ENCODE measurements at regions not wholly inside any gene's neighbourhood (a gene's known extent, or its start where the extent isn't known, plus 50 kb on each side); places are given as distances from the start of the nearest gene placed in this dataset.

DNA sequence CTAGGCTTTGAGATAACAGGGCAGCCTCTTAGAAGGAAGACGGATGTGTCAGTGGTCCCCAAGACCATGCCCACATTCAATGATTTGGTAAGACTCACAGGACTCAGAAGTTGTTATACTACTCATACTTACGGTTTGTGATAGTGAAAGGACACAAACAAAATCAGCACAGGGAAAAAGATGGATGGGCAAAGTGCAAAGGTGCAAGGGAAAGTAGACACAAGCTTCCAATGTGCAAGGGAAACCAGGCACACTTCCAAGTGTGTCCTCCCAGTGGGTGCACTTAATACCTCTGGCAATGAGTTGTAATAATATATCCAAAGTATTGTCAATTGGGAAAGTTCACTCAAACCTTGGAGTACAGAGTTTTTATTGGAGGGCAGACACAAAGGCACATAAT lies 53.8 kb upstream of the VCX start:
- no peak for FAIRE-seq

DNA sequence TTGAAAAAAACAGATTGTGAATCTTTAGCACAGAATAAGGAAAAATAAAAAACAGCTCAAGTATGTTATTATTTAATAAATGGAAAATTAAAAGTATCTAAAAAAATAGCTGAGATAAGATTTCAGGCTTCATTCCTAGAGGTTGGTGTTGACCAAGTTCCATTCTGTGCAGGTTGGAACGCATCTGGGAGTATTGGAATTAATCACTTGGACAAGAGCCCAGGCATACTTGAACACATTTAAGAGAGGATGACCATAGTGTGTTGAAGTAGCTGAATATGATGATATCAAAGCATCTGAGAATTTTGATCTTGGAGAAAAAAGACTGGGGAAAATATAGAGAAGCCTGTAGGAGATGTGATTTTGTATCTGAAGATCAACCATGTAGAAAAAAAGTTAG lies 54.6 kb upstream of the VCX start:
- FAIRE-seq: no peak

DNA sequence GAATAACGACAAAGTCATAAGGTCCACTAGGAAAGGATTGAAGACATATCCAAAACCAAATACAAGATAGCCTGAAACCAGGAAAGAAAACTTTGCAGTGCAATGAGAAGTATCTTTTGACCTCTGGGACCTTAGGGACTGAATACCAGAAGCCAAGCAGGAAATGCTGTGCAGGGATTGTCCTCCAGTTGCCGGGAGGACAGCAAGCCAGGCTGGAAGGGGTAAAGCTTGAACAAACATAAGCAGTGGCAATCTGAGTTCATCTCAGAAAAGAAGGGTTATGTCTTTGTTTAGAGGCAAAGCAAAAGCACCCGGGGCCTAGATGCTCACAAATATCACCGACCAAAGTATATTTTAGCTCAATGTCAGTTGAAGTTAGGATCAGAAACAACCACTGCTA lies 55.3 kb upstream of the VCX start:
- FAIRE-seq: no peak

DNA sequence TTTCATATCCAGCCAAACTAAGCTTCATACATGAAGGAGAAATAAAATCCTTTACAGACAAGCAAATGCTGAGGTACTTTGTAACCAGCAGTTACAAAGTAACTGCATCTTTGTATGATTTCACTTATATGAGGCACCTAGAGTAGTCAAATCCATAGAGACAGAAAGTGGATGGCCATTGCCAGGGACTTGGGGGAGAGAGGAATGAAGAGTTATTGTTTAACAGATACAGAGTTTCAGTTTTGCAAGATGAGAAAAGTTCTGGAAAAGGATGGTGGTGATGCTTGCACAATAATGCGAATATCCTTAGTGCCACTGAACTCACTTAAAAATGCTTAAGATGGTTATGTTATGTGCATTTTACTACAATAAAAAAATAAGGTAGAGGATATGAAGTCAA lies 58.4 kb upstream of the VCX start:
- no peak for FAIRE-seq

DNA sequence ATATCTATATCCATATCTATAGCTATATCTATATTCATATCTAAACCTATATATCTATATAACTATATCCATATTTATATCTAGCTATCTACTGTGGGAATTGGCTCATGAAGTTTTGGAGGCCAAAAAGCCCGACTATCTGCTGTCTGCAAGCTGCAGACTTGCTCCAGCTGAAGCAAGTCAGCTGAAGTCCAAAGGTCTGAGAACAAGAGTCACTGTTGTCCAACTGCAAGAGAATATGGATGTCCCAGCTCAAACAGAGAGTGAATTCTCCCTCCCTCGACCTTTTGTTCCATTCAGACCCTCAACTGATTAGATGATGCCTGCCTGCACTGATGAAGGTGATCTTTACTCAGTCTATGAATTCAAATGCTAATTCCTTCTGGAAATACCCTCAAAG lies 63.3 kb upstream of the VCX start:
- FAIRE-seq: no peak

DNA sequence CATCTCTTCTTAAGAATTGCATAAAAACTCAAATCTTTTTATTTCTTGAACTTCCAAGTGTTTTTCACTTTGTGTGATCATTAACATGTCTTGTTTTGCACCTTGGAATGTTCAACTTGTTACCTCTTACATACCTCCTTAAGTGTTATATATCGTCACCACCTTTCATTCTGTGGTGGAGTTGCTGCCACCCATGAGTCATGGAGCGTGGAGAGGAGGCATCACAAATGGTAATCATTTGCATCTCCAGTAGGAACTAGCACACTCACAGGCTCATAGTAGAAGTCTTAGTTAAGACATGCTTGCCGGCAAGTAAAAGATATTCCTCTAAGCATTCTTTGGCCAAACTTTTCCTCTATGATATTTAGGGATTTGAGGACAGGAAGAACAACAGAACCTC lies 67.0 kb upstream of the VCX start:
- no peak for FAIRE-seq

DNA sequence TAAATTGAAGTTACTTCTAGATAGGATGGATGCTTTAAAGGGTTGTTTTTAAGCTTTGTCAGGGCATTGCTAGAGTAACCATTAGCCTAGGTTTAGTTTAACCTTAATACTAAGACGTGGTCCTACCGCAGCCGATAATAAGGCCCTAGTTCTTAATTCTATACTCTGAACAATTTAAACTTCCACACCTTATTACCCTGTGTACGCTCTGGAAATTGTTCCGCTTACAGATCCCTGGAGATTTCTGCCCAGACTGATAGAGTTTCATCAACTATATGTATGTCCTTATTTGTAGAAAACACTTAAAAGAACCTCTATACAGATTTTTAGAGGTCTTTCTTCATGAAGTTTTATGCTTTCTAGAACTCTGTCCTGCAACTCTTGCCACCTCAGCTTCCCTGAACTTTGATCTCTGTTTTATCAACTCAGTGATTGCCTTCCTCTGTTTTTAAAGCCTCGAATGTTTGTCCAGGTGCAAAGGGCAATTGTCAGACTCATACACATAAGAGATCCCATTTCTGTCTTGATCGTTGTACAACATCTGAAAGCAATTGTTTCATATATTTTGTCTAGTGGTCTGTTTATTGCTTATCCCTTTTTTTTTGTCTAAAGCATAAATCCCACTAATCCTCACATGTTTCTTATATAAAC lies 71.1 kb upstream of the VCX start:
- no peak for FAIRE-seq

DNA sequence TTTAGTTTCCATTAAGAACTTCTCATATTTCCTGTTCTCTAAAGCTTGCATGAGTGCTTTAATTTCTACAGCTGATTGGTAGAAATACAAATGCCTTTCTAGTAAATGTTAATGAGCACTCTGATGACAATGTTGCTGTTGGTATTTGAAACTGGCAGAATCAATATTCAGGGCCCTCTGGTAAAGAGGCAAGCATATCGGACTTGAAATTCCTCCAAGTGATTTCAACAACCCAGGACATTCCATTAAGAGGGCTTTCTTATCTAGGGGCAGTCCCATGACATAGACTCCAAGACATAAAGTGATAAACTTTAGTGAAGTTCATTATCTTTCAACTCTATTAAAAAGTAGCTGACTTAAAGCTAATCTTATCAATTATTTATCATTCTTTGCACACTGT lies 83.1 kb upstream of the VCX start:
- no peak for FAIRE-seq

DNA sequence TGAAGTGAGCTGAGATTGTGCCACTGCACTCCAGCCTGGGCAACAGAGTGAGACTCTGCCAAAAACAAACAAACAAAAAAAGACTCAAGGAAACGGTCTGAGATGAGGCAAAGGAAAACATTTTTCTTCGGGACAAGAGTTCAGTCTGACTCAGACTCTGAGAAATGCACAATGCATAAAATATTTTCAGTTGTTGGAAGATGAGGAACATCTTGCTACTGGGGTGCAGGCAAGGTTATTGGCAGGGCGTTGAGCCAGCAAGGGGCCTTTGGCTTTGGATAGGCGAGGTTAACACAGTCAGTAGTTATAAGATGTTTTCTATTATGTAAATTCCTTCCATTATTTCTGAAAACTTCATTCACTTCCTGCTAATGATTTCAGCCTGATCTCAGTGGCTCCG lies 96.1 kb upstream of the VCX start:
- FAIRE-seq: no peak

DNA sequence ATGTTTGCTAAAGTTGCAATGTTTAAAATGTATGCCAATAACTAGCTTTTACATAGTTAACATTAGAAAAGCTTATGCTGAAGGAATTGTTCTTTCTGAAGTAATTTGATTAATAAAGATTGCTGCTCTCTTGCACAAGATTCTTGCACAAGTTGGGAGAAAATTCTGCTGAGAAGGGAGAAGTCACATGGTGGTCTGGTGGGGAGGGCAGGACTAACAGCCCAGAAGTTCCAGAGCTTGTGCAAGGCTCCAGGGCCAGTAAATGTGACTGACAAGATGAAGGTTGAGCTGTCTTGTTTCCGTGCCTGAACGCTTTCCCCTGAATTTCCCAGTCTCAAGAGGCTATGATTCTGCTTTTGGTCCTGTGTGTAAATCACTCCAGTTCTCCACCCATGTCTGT lies 112.9 kb upstream of the VCX start:
- FAIRE-seq: no peak

DNA sequence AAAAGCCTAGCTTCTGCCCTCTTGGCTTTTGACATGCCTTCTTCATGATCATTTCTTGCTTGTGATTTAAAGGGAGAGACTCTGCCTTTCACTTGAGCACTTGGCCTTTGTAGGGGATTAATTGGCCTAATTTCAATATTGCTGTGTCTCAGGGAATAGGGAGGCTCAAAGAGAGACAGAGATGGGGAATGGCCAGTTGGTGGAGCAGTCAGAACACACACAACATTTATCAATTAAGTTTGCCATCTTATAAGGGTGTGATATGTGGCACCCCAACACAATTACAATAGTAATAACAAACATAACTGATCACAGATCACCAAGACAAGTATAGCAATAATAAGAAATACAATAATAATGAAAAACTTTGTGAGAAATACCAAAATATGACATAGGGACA lies 122.5 kb upstream of the VCX start:
- FAIRE-seq: no peak

DNA sequence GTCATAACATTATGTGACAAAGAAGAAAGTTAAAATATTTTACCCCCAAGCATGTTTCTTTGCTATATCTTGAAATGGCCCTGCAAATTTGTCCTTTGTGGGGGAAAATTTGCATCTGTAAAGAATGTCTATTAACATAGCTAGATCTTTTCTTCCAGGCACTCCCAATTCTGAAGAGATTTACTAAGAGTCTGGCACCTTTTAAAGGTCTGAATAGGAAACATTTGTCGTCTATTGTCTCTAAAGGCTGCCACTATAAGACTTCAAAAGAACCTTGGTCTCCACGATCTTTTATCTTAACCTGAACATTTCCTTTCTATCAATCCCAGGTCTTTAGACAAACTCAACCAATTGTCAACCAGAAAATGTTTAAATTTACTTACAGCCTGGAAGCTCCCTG lies 128.6 kb upstream of the VCX start:
- no peak for FAIRE-seq

DNA sequence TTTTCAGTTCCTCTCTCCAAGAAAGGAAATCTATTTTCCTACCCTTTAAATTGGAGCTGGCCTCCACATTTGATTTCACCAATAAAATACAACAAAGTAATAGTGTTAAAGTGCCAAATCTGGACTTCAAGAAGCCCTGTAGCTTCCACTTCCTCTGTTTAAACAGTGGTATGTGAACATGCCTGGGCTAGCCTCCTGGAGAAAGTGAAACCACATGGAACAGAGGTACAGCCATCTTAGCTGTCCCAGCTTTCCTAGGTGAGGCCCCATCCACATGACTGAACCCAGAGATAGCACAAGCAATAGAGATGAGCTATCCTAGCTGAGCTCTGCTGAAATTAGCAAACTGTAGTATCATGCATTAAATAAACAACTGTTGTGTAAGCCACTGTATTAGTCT lies 131.8 kb upstream of the VCX start:
- FAIRE-seq: no peak

DNA sequence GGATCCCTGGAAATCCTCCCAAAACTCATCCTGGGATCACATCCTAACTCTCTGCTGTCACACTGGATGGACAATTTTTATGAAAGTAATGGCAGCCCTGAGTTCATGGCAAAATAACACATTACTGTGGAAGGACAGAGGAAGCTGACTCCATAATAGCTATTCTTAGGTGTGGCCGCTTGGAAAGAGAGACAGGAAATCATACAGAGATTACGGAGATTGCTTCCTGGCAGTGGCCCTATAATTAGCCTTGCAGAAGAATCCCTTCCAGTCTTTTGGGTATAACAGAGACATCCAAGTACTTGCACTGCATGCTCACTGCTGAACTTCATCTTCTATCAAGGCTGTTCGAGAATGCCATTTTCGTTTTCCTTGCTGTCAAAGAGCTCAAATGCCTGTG lies 133.1 kb upstream of the VCX start:
- no peak for FAIRE-seq

DNA sequence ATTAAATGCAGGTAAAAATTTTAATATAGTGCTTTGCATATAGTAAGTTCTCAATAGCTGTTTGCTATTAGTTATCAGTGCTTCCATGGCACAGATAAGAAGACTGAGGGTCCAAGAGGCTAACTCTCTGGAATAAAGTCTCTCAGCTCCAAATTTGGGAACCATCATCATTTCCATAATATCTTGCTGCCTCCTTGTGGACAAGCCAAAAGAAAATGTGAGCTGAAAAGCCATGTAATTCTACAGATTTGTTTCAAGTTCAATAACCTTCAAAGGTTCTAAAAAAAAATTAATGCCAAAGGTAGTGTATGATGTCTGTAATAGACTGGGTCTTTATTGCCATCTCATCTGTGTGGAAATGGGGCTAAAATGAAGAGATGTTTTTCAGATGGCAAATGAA lies 136.9 kb upstream of the VCX start:
- FAIRE-seq: no peak

DNA sequence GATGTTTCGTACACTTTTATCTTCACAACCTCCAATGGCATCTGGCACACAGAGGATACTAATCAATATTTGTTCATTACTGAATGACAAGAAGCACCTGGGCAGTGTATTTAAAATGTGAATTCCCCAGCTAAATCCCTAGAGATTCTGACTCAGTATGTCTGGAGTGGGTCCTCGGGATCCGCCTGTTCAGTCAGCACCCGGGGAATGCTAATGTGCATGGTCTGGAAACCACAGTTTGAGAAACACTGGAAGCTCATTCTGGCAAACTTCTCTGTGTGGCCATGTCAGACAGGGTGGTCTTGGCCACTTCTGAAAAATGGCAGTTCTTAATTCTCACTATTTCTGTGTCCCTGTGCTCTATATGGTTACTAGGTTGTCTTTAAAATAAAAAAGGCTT lies 138.8 kb upstream of the VCX start:
- no peak for FAIRE-seq

DNA sequence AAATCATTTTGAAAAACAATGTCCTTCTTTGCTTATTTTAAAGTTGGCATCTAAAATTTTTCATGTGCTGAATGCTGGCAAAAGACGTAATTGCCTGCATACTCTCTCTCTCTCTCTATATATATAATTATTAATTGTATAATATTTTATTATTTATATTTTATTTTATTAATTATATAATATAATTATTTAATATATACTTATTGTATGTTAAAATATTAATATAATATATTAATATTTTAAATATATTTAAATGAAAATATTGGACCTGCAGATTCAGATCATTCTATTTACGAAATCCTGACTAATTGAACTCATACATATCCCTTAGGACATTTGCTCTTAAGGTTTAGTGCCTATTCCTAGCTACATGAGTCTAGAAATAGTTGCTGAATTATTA lies 144.7 kb upstream of the VCX start:
- peak; percentile 78 for FAIRE-seq

DNA sequence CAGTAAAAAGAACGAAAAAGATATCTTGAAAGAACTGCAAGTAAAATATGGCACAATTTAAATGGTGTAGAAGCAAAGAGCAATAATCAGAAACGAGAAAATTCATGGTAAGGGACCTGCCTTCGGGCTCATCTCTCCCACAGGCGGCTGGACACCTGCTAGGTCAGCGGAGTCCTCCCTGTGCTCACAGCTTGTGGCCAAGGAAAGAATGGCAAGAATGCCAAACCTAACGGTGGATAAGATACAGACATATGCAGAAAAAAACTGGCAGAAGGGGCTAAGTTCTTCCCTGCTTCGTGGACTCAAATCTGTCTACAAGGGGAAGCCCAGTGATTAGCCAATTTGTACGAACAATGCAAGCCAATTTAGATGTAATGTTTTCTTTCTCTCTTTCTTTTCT lies 152.1 kb upstream of the VCX start:
- FAIRE-seq: no peak

DNA sequence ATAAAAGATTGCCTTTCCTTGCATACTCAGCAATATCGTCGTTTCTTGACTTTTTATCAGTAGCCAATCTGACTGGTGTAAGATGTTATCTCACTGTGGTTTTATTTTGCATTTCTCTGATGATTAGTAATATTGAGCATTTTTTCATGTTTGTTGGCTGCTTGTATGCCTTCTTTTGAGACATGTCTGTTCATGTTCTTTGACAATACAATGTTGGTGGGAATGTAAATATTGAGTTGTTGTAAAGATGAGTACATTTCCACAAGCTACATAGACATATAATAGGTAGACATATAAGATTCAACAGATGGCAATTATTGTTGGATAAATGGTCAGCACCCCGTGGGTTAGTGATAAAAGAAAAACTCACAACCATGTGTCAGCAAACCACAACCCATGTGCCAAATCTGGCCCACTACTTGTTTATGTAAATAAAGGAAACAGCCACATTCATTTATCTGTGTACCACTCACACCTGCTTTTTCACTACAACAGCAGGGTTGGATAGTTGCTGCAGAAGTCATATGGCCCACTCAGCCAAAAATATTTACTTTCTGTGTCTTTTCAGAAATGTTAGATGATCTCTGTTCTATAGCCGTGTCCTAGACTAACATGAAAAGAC lies 153.1 kb upstream of the VCX start:
- no peak for FAIRE-seq

DNA sequence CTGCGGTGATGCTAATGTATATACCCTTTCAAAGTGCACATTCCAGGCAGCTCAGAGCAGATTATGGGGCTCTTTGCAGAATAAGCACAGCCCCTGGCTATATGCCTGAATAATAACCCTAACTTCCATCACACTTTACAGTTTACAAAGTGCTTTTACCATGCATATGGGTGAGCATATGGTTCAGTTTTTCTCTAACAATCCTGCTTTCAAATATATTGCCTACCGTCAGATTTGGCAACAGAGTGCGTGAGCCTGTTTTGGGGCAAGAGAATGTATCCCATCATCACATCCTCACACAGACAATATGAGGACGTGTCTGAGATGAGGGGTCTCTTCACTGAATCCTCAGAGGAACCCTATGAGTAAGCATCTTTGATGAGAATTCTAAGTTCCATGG lies 162.8 kb upstream of the VCX start:
- FAIRE-seq: no peak

DNA sequence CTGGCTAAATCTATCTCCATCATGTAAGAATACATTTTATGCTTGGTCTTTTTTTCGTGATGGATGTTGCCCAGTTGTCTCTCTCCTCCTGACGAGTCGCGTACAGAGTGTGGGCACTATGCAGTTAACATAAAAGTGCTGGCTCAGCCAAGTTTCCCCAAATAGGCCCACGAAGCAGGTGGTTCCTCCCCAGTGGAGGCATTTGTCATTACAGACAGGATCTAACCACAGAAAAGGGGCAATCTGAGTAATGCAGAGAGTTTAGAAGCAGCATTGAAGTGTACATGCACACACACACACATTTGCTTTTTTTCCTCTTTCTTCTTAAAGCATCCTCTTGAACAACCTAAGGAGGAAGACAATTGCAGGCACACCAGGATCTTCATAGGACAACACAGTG lies 188.7 kb upstream of the VCX start:
- no peak for FAIRE-seq

DNA sequence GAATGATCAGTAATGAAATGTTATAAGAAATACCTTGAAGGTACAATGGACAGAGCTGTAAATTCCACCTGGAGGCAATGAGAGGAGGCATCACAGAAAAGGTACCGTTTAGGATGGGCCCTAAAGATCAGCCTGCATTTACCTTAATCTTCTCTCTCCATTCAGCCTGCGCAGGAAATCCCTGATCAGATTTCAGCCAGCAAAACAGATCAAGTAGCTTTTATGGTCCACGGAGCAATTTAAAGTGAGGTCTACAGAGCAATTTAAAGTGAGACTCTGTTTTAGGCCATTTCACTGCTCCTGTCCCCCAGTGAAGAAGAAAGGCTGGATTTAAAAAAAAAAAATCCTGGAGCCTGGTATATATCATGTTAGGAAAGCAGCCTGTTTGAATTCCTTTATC lies 195.1 kb upstream of the VCX start:
- no peak for FAIRE-seq

DNA sequence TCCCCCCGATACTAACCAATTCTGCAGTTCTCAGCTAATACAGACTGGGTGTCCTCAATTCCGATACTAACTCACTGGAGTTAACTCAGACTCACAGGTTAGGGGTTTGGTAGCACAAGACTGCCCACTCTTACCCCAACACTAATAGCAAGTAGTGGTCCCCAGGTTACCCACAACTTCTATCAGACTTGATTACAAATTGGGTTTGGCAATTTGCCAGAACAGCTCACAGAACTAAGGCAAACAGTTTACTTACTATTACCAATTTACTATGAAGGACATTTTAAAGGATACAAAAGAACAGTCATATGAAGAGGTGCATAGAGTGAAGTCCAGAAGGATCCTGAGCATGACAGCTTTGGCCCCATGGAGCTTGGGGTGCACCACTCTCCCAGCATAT lies 201.8 kb upstream of the VCX start:
- FAIRE-seq: no peak

DNA sequence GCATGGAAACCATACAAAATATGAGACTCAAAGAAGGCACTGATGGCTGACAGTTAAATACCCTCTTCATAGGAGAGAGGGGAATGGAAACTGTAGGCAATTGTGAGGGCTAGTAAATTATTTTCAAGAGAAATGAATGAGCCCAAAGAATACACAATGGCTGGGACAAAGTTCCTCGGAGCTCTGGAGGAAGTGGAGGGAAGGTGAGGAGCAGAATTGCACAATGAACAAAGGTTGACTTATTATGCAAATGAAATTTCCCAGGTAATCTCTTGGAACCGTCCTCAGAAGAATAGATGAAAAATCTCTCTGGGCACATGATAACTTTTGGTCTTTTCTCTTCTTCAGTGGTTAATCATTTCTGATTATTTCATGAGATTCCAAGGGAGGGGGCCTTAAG lies 202.6 kb upstream of the VCX start:
- no peak for FAIRE-seq

DNA sequence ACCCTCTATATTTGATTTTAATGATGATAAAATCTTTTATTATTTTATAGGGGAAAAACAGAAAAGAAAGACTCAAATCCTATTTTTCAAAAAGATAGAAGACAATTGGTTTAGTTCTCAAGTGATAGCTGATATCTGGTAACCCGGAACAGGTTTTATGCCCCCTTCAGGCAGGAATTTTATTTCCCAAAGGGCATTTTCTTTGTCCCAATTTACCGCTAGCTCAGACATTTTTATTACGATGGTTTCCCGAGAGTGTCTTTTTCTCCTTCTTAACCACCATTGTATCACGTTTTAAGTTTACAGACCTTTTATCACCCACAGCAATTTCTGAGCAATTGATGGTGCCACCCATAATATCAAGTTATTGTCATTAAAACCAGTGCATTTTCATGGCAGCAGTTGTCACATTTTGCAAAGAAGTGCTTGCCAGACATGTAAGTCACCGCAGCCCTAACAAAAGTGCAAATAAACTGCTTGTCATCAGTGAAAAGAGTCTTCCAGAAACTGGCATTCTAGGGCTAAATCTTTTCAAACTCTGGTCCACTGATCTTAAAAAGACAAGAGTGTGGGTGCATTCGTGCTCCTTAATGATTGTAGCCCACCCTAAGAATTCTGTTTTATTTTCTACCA lies 204.8 kb upstream of the VCX start:
- no peak for FAIRE-seq
